ENCODE measurements at regions not wholly inside any gene's neighbourhood (a gene's known extent, or its start where the extent isn't known, plus 50 kb on each side); places are given as distances from the start of the nearest gene placed in this dataset.

- TF ChIP-seq ZNF462 (CRISPR knock-in tag; IDR thresholded peaks at IDR 0.05) = no peak
- no peak for TF ChIP-seq NANOG (IDR thresholded peaks at IDR 0.05; ENCODE audit: borderline replicate concordance)
- no peak for TF ChIP-seq ETS1 (IDR thresholded peaks at IDR 0.05)
- TF ChIP-seq ZNF114 (CRISPR knock-in tag; IDR thresholded peaks at IDR 0.05) = no peak
- TF ChIP-seq EZH2 (IDR thresholded peaks at IDR 0.05; ENCODE audit: low read depth, unreplicated experiment) = no peak
Measured at GRCh38 chr12:9343731-9344130, 135.5 kb upstream of the PZP start (continued).

GRCh38 chr12:9342614-9343353, 134.6 kb upstream of the PZP start:
- Histone ChIP-seq H3K4me2 (no peak overlapping the region), H3K36me3 (ENCODE audit: insufficient read depth) (no peaks in the 10 kb centered on the region), H3K27ac (ENCODE audit: low read depth) (no peak overlapping the region), H3K79me2 (replicated peaks; ENCODE audit: insufficient read depth) (no peaks in the 10 kb centered on the region), H3K9me2 (ENCODE audit: insufficient read depth) (peaks cover 4% of the 10 kb centered on the region; the same call in 1 of the 2 replicates), H3F3A (replicated peaks; ENCODE audit: low read depth) (no peaks in the 10 kb centered on the region), H3K4me1 (ENCODE audit: insufficient read depth) (no peaks in the 10 kb centered on the region), H3K27me3 (ENCODE audit: insufficient read depth) (no peaks in the 10 kb centered on the region), H3K4me3 (no peak overlapping the region), H2AFZ (no peak overlapping the region), H4K20me1 (replicated peaks; ENCODE audit: insufficient read depth) (no peaks in the 10 kb centered on the region)
- Mint-ChIP-seq H3K4me1 (no peaks in the 10 kb centered on the region; the same call in 2 of the 3 replicates), H3K27me3 (ENCODE audit: insufficient read depth, low read depth, poor library complexity) (peaks cover 2% of the 10 kb centered on the region), H3K36me3 (ENCODE audit: low read depth) (no peaks in the 10 kb centered on the region; the same call in 2 of the 3 replicates), H3K4me3 (no peak overlapping the region), H3K27ac (no peak overlapping the region), H3K9me3 (no peaks in the 10 kb centered on the region)
- no peak for TF ChIP-seq CTCF (conservative IDR thresholded peaks at IDR 0.05; ENCODE audit: low read depth in 2 of 2)
- no peak for TF ChIP-seq ZNF114 (CRISPR knock-in tag; IDR thresholded peaks at IDR 0.05)
- TF ChIP-seq ZNF331 (CRISPR knock-in tag; IDR thresholded peaks at IDR 0.05; ENCODE audit: low read depth) = no peak
- TF ChIP-seq JUNB (IDR thresholded peaks at IDR 0.05; ENCODE audit: unreplicated experiment) = no peak
- no peak for TF ChIP-seq CREB1 (CRISPR knock-in tag; IDR thresholded peaks at IDR 0.05; ENCODE audit: low read depth)
- no peak for TF ChIP-seq REST (IDR thresholded peaks at IDR 0.05; ENCODE audit: unreplicated experiment)
- TF ChIP-seq STAT1 (IDR thresholded peaks at IDR 0.05; ENCODE audit: unreplicated experiment) = no peak
- ATAC-seq (no peak), DNase-seq (ENCODE audit: low spot score) (no peak)

Data from GM23338 (cell line).